CD8-positive, alpha-beta memory T cell (primary cell): ENCODE measurements at regions not wholly inside any gene's neighbourhood (a gene's known extent, or its start where the extent isn't known, plus 50 kb on each side); places are given as distances from the start of the nearest gene placed in this dataset.

ENCODE experiments used
- CTCF ChIA-PET: fragments of 350-600 bp; sonication (Branson Sonifier 250); formaldehyde crosslinking; loops from one replicate; lab custom pipeline; 2021; ENCODE audit warnings: antibody characterized with exemption; lab: Charles Lee
- POLR2A ChIA-PET: fragments of 350-600 bp; sonication (Branson Sonifier 250); formaldehyde crosslinking; loops from one replicate; lab custom pipeline; 2021; ENCODE audit warnings: antibody characterized with exemption; lab: Charles Lee
- DNase-seq, 5 donors: peaks; one replicate each; pipeline versions ENCODE4 v3.0.0 to v3.0.0-alpha.2; 2020 to 2022; ENCODE audit warnings: mixed read lengths in 1 of 5
- H3K27ac ChIP-seq: one replicate; pipeline ENCODE4 v1.7.0; 2013; ENCODE audit warnings: low read depth, mild to moderate bottlenecking, low read length, moderate library complexity
- H3K27me3 ChIP-seq: 2 replicates; pipeline ENCODE4 v1.7.0; 2013; ENCODE audit warnings: low read length, mild to moderate bottlenecking; ENCODE audit not compliant: insufficient read depth, poor library complexity, severe bottlenecking
- H3K36me3 ChIP-seq: 2 replicates; pipeline ENCODE4 v1.7.0; 2013; ENCODE audit warnings: mild to moderate bottlenecking, low read length, moderate library complexity; ENCODE audit not compliant: insufficient read depth
- H3K4me1 ChIP-seq: 2 replicates; pipeline ENCODE4 v1.7.0; 2013; ENCODE audit warnings: mild to moderate bottlenecking, low read length, moderate library complexity; ENCODE audit not compliant: insufficient read depth
- H3K4me3 ChIP-seq: 2 replicates; pipeline ENCODE4 v1.7.0; 2013; ENCODE audit warnings: mild to moderate bottlenecking, low read length
- H3K9me3 ChIP-seq: 2 replicates; pipeline ENCODE4 v1.7.0; 2013; ENCODE audit warnings: mild to moderate bottlenecking, low read length
- H3K27ac Mint-ChIP-seq, 8 donors: one replicate each; pipeline ENCODE4 v1.8.0; 2020 to 2021; ENCODE audit warnings: mixed read lengths in 8 of 8, mild to moderate bottlenecking in 6 of 8, inconsistent platforms in 3 of 8, moderate library complexity in 3 of 8
- H3K27me3 Mint-ChIP-seq, 2 donors: one replicate each; pipeline ENCODE4 v1.8.0; 2020 to 2021; ENCODE audit warnings: mixed read lengths in 2 of 2, mild to moderate bottlenecking in 1 of 2, moderate library complexity in 1 of 2
- H3K36me3 Mint-ChIP-seq, 3 donors: one replicate each; pipeline ENCODE4 v1.8.0; 2020 to 2021; ENCODE audit warnings: mixed read lengths in 3 of 3, inconsistent platforms in 1 of 3, mild to moderate bottlenecking in 1 of 3
- H3K4me1 Mint-ChIP-seq, 3 donors: one replicate each; pipeline ENCODE4 v1.8.0; 2020 to 2021; ENCODE audit warnings: mixed read lengths in 3 of 3, inconsistent platforms in 1 of 3, mild to moderate bottlenecking in 1 of 3
- H3K4me3 Mint-ChIP-seq, 7 donors: one replicate each; pipeline ENCODE4 v1.8.0; 2020 to 2021; ENCODE audit warnings: mixed read lengths in 7 of 7, mild to moderate bottlenecking in 6 of 7, moderate library complexity in 4 of 7, inconsistent platforms in 2 of 7
- H3K9me3 Mint-ChIP-seq, 5 donors: one replicate each; pipeline ENCODE4 v1.8.0; 2020 to 2022; ENCODE audit warnings: mixed read lengths in 5 of 5, mild to moderate bottlenecking in 3 of 5, moderate library complexity in 2 of 5, inconsistent platforms in 1 of 5

DNA sequence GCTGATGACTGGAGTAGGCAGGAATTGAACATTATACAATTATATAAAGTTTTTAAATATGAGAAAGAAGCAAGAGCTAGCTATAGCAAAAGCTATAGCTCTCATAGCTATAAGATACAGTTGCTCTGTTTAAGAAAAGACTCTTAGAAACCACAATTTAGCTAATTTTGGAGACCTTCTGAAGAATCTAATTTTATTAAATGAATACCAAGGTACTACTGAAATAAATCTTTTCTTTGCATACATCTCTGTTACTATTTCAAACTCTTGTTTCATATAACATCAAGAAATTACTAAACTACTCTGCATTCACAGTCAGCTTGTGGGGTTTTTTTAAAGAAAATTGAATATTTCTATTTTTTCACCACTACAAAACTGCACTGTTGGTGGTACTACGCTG is 568.7 kb upstream of the MARCKS start:
- H3K27me3 Mint-ChIP-seq = no peaks in the 10 kb centered on the region
- H3K4me3 Mint-ChIP-seq = no peak overlapping the region
- peaks cover 0 to 18% (median 0%) of the 10 kb centered on the region in 5 donors for H3K9me3 Mint-ChIP-seq
- Histone ChIP-seq H3K9me3 (no peaks in the 10 kb centered on the region), H3K36me3 (no peaks in the 10 kb centered on the region), H3K27me3 (no peaks in the 10 kb centered on the region), H3K27ac (no peak overlapping the region), H3K4me3 (no peak overlapping the region), H3K4me1 (no peaks in the 10 kb centered on the region)
- no peaks in the 10 kb centered on the region for H3K4me1 Mint-ChIP-seq
- no peak overlapping the region for H3K27ac Mint-ChIP-seq
- DNase-seq = no peak
- POLR2A ChIA-PET = no interaction called here
- H3K36me3 Mint-ChIP-seq = no peaks in the 10 kb centered on the region
- CTCF ChIA-PET = no interaction called here

DNA sequence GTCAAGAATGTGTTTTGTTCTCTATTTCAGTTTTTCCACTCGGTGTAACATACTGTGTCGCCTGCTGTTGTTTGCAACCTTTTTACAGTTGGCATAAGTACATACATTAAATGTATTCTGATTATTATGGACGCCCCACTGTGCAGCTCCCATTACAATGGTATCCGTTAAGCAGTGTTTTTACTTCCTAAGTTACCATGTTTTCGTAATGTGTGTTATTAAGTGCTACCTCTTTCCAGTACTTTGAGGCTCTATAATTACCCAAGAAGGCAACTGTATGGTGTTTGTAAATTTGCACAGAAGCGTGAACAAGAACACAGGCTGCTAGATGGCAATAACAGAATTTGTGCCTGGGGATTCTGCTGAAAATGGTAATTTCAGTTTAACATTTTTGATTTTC is 568.0 kb upstream of the MARCKS start:
- Mint-ChIP-seq H3K4me1 (no peaks in the 10 kb centered on the region), H3K36me3 (no peaks in the 10 kb centered on the region), H3K4me3 (no peak overlapping the region), H3K9me3 (peaks cover 0 to 18% (median 0%) of the 10 kb centered on the region in 5 donors), H3K27ac (no peak overlapping the region), H3K27me3 (no peaks in the 10 kb centered on the region)
- no peak overlapping the region for H3K4me3 ChIP-seq
- ChIA-PET CTCF (no interaction called here), POLR2A (no interaction called here)
- H3K4me1 ChIP-seq = no peaks in the 10 kb centered on the region
- H3K27me3 ChIP-seq = no peaks in the 10 kb centered on the region
- no peak overlapping the region for H3K27ac ChIP-seq
- H3K9me3 ChIP-seq = no peaks in the 10 kb centered on the region
- DNase-seq = no peak
- no peaks in the 10 kb centered on the region for H3K36me3 ChIP-seq

DNA sequence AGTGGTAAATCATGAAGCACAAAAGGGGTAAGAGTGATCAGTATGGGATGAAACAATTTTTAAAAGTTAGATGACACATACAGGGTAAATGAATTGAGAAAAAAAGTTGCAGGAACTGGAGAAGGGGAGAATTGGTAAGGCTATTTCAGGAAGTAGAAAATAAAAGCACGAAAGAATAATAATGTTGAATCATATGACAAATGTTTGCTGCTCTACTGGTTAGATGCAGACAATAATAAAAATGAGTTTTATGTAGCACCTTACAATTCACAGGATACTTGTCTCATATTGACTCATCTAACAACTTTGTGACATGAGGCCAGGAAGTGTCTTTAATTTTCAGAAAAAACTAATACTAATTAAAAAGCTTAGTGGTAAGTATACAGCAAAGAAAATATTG is 566.5 kb upstream of the MARCKS start:
- H3K36me3 ChIP-seq = no peaks in the 10 kb centered on the region
- ChIA-PET CTCF (no interaction called here), POLR2A (no interaction called here)
- H3K9me3 Mint-ChIP-seq = peaks cover 0 to 12% (median 2%) of the 10 kb centered on the region in 5 donors
- H3K27ac Mint-ChIP-seq = no peak overlapping the region
- no peaks in the 10 kb centered on the region for H3K4me1 Mint-ChIP-seq
- no peak overlapping the region for H3K4me3 Mint-ChIP-seq
- no peaks in the 10 kb centered on the region for H3K9me3 ChIP-seq
- H3K27me3 Mint-ChIP-seq = no peaks in the 10 kb centered on the region
- no peak overlapping the region for H3K4me3 ChIP-seq
- no peaks in the 10 kb centered on the region for H3K36me3 Mint-ChIP-seq
- H3K4me1 ChIP-seq = no peaks in the 10 kb centered on the region
- DNase-seq = no peak
- no peak overlapping the region for H3K27ac ChIP-seq
- H3K27me3 ChIP-seq = no peaks in the 10 kb centered on the region

DNA sequence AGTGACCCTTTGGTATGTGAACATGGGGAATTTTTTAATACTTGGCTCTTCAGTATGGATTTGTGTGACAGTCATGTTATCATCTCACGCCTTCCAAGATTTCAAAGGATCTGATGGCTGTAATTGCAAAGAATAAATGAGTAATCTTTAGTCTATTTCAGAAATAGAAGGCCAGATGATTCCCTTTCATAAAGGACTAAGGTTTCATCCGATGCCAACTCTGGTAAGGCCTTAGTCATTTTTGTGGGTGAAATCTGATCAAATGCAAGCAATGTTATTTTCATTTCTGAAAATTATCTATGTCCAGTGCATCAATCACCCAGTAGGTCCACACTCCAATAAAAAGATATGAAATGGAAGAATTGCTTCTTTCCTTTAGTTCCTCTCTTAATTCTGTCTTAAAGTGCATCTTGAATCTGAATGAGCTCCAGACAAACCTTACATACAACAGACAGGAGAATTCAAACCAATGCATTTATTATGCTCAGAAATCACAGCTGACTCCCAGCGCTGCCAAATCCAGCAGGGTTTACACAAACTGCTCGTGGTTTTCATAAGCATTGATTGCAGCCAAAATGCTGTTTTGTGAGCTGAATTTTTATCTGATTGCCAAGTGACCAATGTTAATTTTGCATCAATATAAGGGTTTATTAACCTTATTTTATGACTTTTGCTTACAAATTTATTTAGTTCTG is 565.2 kb upstream of the MARCKS start:
- H3K4me3 Mint-ChIP-seq = no peak overlapping the region
- no peaks in the 10 kb centered on the region for H3K36me3 Mint-ChIP-seq
- H3K27me3 ChIP-seq = no peaks in the 10 kb centered on the region
- peaks cover 0 to 3% (median 0%) of the 10 kb centered on the region in 5 donors for H3K9me3 Mint-ChIP-seq
- no peaks in the 10 kb centered on the region for H3K27me3 Mint-ChIP-seq
- POLR2A ChIA-PET = no interaction called here
- no peak overlapping the region for H3K4me3 ChIP-seq
- no peak overlapping the region for H3K27ac ChIP-seq
- H3K27ac Mint-ChIP-seq = no peak overlapping the region
- H3K9me3 ChIP-seq = no peaks in the 10 kb centered on the region
- H3K4me1 ChIP-seq = no peaks in the 10 kb centered on the region
- H3K36me3 ChIP-seq = no peaks in the 10 kb centered on the region
- H3K4me1 Mint-ChIP-seq = no peaks in the 10 kb centered on the region
- DNase-seq = no peak
- CTCF ChIA-PET = no interaction called here

DNA sequence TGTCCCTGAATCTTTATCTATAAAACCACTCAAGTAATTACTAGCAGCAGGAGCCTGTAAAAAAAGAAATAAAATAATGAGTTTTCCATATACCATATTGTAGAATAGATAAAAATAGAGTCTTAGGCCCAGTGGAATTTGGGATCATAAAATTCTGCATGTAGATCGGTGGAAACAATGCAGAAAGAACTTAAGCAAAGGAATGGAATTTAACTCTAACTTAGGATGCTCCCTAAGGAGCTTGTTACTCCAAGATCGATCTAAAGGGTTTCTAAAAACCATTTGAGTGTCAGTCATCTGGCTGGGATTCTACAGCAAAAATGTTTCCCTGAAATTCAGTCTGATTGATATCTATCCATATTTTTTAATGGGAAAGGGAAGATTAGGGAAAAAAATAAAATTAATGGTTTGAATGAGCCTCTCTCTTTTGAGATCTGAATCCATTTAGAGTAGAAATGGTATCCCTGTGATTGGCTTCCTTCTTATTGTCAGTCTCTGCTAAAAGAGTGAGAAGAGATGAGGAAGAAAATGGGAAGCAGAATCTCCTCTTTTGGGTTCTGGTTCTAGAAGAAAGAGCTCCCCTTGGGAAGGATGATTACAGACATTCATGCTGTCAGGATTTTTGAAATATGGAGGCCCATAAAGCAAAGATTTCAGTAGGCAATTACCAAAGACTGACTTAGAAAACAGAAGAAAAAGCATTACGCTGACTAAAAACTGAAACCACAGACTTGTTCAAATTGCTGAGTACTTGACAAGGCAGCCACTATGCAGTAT is 564.3 kb upstream of the MARCKS start:
- H3K4me3 Mint-ChIP-seq = no peak overlapping the region
- Histone ChIP-seq H3K9me3 (no peaks in the 10 kb centered on the region), H3K4me1 (no peaks in the 10 kb centered on the region), H3K36me3 (no peaks in the 10 kb centered on the region), H3K27me3 (no peaks in the 10 kb centered on the region), H3K27ac (no peak overlapping the region), H3K4me3 (no peak overlapping the region)
- POLR2A ChIA-PET = no interaction called here
- no peak overlapping the region for H3K27ac Mint-ChIP-seq
- no peaks in the 10 kb centered on the region for H3K36me3 Mint-ChIP-seq
- no peaks in the 10 kb centered on the region for H3K27me3 Mint-ChIP-seq
- CTCF ChIA-PET = no interaction called here
- H3K4me1 Mint-ChIP-seq = no peaks in the 10 kb centered on the region
- H3K9me3 Mint-ChIP-seq = peaks cover 0 to 3% (median 0%) of the 10 kb centered on the region in 5 donors
- no peak for DNase-seq

DNA sequence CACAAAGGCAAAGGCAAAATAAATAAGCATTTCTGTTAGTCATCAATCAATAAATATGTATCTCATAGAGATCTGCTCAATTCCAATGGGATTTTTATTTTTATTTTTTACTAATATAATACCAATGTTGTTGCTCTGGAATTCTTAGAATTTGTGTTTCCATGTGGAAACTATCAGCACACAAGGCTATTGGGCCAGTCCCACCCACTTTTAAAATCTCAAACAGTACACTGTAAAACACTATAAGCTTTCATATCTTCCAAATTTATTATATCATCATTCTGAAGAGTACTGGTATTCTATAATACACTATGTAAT is 563.8 kb upstream of the MARCKS start:
- Histone ChIP-seq H3K36me3 (no peaks in the 10 kb centered on the region), H3K27me3 (no peaks in the 10 kb centered on the region), H3K27ac (no peak overlapping the region), H3K4me1 (no peaks in the 10 kb centered on the region), H3K9me3 (no peaks in the 10 kb centered on the region), H3K4me3 (no peak overlapping the region)
- ChIA-PET CTCF (no interaction called here), POLR2A (no interaction called here)
- Mint-ChIP-seq H3K9me3 (peaks cover 0 to 3% (median 0%) of the 10 kb centered on the region in 5 donors), H3K4me3 (no peak overlapping the region), H3K36me3 (no peaks in the 10 kb centered on the region), H3K27me3 (no peaks in the 10 kb centered on the region), H3K4me1 (no peaks in the 10 kb centered on the region), H3K27ac (no peak overlapping the region)
- DNase-seq = no peak

DNA sequence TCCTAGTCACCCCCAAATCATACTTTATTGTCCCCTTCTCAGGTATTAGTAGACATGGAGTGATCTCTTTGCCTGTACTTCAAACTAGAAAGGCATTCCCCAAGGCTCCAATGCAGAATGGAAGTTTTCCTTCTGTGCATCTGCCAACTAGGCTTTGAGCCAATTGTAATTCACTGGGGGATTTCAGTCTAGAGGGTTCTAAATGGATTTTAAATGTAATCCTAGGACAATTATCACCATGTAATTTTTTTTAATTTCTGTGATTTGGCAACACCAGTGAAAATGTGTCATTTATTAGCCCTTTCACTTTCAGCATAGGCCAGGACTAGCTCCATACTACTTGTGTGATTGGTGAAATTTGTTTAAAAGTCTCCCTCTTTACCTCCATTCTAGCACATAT is 557.6 kb upstream of the MARCKS start:
- ChIA-PET POLR2A (no interaction called here), CTCF (no interaction called here)
- DNase-seq = no peak
- Mint-ChIP-seq H3K27ac (no peak overlapping the region), H3K36me3 (no peaks in the 10 kb centered on the region), H3K27me3 (no peaks in the 10 kb centered on the region), H3K9me3 (peaks cover 0 to 8% (median under 1%) of the 10 kb centered on the region in 5 donors), H3K4me3 (no peak overlapping the region), H3K4me1 (no peaks in the 10 kb centered on the region)
- no peak overlapping the region for H3K4me3 ChIP-seq
- H3K4me1 ChIP-seq = no peaks in the 10 kb centered on the region
- H3K36me3 ChIP-seq = no peaks in the 10 kb centered on the region
- H3K27me3 ChIP-seq = no peaks in the 10 kb centered on the region
- H3K27ac ChIP-seq = no peak overlapping the region
- no peaks in the 10 kb centered on the region for H3K9me3 ChIP-seq

DNA sequence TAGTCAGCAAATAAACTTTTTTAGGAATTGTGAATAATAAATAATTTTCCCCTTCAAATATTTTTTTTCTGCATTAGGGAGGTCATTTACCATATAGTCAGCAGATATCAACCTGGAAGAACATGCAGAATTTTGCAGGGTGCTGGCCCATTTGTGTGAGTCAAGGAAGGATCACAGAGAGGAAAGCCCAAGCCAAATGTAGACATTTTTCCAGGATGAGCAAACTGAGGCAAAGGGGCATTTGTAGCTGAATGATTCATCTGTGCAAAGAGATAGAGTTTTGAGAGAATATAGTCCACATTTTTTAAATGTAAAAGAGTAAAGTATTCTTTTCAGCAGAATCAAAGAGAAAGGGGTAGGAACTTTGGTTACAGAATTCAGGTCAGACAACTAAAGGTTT is 555.5 kb upstream of the MARCKS start:
- POLR2A ChIA-PET = no interaction called here
- CTCF ChIA-PET = no interaction called here
- Histone ChIP-seq H3K36me3 (no peaks in the 10 kb centered on the region), H3K27ac (no peak overlapping the region), H3K27me3 (no peaks in the 10 kb centered on the region), H3K9me3 (no peaks in the 10 kb centered on the region), H3K4me3 (no peak overlapping the region), H3K4me1 (no peaks in the 10 kb centered on the region)
- Mint-ChIP-seq H3K4me3 (no peak overlapping the region), H3K4me1 (no peaks in the 10 kb centered on the region), H3K27ac (no peak overlapping the region), H3K9me3 (peaks cover 0 to 8% (median 1%) of the 10 kb centered on the region in 5 donors), H3K36me3 (no peaks in the 10 kb centered on the region), H3K27me3 (no peaks in the 10 kb centered on the region)
- DNase-seq = no peak
